NT2/D1 (cell line): ENCODE measurements at regions not wholly inside any gene's neighbourhood (a gene's known extent, or its start where the extent isn't known, plus 50 kb on each side); places are given as distances from the start of the nearest gene placed in this dataset.

ENCODE experiments used
- SUZ12 ChIP-seq: IDR thresholded peaks from 2 replicates; pipeline ENCODE4 v1.6.1; 2011; ENCODE audit not compliant: insufficient read length, insufficient read depth; ENCODE audit errors: extremely low read depth
- ZNF274 ChIP-seq: IDR thresholded peaks from 2 replicates; pipeline ENCODE4 v1.6.1; 2011; ENCODE audit warnings: mild to moderate bottlenecking, low read depth, low read length

DNA sequence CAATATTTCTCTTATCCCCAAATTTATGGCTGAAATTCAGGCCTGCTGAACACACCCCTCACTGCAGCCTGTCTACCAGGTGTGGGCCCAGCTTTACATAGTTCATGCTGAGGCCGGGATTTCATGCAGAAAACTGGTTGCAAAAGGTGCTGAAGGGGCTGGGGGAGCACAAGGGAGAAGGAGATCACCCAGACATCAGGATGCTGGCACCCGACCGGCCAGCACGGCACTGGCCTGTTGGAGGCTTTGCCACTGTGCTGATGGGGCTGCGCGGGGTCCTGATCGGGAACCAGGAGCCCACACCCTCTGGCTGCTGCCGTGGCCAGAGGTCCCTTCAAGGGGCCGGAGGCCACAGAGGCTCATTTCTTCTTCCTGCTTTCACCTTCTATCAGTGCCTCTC, 177.9 kb upstream of the C2CD4B start:
- no peak for TF ChIP-seq SUZ12
- TF ChIP-seq ZNF274: no peak
